HG03558 (cell line): ENCODE measurements at regions not wholly inside any gene's neighbourhood (a gene's known extent, or its start where the extent isn't known, plus 50 kb on each side); places are given as distances from the start of the nearest gene placed in this dataset.
"Not testable (repeated sequence)": the region's sequence is repeated elsewhere in the genome, so short reads cannot be mapped to it uniquely, and the experiment has no call there.

Experiments
- ATAC-seq: cut with Tn5 transposase; IDR thresholded peaks from one replicate; pipeline ENCODE4 v1.9.1; 2021; ENCODE audit warnings: moderate number of reproducible peaks; ENCODE audit not compliant: unreplicated experiment; ENCODE audit errors: extremely low read depth

DNA sequence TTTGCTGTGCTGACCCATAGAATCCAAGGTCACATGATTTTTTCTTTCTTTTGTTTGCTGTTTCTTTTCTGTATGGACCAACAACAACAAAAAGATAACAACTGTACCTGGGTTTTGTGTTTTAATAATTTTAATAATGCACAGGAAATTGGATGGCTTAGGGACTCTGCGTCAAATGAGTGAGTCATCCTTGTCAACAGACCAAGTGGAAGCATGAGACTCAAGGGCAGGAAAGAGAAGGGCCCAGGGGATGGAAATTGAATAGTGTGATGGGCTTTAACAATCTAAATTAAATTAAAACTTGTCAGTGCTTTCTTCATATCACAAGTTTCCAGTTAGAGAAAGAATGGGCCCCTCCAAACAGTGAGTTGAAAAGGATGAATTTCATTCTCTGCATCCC is 413.0 kb downstream of the PREX1 start:
- no peak for ATAC-seq

DNA sequence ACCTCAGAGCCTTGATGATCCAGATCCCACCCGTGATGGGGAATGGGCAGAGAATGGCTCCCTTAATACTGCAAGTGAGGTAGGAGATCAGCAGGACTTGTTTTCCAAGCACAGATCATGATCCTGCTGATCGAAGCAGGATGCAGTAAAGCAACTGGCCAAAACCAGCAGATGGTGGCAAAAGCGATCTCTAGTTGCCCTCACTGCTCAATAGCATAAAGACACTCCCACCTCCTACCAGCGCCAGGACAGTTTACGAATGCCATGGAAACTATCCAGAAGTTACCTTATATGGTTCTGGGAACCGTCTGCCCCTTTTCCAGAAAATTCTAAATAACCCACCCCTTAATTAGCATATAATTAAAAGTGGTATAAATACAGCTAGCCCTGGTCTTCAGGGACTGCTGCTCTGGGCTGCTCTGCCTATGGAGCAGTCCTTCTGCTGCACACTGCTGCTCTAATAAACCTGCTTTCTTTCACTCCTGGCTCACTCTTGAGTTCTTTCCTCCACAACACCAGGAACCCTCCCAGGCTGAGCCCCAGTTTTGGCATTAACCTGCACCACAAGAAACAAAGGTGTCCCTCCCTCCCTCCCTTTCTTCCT is 415.8 kb downstream of the PREX1 start:
- no peak for ATAC-seq

DNA sequence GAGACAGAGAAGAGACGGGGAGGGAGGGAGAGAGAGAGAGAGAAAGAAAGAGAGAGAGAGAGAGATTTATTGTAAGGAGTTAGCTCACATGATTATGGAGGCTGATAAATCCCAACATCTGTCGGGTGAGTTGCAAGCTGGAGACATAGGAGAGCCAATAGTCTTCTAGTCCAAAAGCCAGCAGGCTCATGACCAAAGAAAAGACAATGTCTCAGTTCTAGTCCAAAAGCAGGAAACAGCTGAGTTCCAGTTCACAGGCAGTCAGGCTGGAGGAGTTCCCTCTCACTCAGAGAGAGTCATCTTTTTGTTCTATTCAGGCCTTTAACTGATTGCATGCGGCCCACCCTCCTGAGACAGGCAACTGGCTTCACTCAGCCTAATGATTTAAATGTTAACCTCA is 416.6 kb downstream of the PREX1 start:
- ATAC-seq, result no peak

DNA sequence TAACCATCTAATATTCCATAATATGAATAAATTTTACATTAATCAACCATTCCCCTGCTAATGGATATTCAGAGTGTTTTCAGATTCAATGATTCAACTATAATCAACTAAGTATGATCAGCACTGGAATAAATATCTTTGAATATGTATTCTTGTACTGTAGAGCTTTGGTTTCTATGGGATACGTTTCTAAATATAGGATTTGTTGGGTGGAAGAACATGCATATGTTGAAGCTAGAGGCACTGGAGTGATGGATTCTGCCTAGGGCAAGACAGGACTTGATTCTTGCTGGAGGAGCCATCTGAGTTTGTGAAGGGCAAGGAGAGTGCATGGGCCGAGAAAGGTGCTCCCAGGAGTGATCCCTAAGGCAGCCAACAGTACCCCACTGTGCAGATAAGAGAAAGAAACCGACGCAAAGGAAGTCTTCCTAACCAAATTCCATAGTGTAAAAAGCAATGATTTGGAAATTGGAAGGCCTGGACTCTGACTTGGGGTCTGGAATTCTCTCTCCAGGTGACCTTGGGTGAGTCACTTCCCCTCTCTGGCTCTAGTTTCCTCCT is 418.7 kb downstream of the PREX1 start:
- ATAC-seq, result no peak

DNA sequence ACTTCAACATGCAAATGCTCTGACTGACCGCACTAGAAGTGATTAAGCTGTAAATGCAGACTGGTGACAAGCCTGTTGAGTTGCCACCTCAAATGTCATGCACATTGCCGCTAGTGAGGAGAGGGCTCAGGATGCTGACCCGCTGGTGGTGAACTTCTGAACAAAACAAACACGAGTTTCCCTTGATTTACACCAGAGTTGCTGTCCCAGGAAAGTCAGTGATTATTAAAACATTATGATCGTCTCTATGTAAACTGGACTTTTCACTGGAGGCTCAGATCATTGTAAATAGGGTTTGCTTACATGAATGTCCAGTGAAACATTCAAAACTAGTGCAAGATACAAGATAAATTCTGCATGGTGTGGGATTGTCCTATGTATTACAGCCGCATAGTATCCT is 420.1 kb downstream of the PREX1 start:
- no peak for ATAC-seq

DNA sequence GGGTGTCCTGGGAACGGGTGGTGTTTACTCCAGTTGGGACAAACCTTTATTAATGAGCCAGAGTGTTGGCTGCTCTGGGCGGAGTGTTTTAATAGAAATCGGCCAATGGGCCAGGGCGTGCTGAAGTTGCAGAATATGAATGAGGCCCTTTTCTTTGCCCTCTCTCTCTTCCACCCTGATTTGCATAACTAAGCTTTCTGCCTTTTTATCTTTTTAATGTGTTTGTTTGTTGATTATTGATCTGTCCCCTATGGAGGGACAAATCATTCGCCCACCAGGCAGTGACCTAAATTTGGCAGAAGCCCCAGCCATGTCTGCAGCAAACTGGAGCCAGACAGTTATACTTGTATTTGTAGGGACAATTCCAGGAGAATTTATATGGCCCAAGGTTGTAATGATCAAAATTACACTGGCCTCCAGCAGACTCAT is 420.9 kb downstream of the PREX1 start:
- no peak for ATAC-seq

DNA sequence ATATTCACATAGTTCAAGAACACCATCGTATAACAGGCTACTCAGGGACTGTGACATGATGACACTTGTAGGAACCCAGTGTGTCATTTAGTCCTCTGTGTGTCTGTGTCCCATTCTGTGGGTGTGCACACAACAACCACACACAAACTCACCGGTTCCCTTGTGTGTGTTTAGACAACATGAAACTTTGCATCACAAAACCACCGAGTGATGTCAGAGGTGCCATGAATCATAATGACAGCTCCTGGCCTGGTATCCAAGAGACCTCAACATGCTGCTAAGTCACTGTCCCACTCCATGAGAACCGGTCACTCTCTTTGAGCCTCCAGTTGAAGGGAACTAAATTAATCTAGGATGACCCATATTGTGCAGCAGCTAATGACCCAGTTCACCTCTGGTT is 421.3 kb downstream of the PREX1 start:
- no peak for ATAC-seq

DNA sequence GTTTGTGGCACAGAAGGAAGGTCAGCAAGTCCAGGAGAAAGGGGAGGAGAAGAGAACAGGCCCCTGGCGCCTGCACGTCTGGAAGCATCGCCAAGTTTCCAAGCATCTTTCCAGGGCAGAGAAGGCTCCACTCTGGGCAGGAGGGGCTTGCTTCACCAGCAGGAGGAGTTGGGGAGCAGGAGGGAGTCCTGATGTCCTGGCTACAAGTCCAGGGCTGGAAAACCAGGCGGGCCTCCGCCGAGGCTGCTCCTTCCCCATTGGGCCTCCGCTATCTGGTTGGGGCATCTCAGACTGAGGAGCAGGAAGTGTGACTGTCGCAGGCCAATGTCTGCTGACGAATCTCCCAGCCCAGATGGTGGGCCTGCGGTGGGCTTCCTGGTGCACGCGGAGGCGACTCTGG is 421.9 kb downstream of the PREX1 start:
- no peak for ATAC-seq

DNA sequence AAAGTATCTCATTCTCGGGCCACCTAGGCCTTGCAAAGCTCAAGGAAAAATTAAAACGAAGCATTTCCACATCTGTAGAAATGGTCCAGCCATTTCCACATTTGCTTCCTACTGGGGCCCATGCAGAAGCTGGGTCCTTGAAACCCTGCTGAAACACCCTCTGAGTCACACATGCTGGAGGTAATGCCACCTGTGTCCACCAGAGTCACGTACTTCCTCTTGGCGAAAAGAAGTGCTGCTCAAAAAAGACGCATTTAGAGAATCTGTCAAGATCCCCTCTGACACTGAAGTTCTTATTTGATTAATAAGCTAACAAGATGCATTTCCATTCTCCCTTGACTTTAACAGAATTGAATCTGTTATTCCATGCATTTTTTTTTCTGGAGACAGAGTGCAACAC is 423.2 kb downstream of the PREX1 start:
- no peak for ATAC-seq

DNA sequence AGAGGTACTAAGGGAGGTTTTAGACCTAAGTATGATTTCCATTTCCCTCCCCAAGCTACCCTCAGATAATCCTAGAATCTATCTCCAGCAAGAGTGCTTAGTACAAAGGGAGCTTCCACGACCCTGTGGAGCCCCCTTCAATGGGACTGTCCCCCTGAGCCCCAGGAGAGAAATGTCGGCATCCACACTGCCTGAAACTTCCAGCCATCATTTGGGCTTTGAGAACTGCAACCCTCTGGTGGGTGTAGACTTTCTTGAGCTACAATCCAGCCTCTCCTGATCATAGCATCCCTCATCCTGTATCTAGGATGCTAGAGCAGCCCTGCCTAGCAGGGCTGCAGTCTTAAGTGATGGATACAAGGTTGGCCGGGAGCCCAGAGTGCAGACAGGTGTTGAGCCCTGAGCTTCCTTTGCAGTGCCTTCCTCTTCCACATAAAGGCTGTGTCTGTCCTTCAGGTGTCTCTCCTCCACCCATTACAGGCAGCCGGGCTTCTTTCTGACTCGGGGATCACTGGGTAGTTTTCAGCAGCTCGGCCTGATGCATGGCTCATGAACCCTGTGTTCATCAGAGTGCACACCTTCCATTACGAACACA is 424.5 kb downstream of the PREX1 start:
- no peak for ATAC-seq

DNA sequence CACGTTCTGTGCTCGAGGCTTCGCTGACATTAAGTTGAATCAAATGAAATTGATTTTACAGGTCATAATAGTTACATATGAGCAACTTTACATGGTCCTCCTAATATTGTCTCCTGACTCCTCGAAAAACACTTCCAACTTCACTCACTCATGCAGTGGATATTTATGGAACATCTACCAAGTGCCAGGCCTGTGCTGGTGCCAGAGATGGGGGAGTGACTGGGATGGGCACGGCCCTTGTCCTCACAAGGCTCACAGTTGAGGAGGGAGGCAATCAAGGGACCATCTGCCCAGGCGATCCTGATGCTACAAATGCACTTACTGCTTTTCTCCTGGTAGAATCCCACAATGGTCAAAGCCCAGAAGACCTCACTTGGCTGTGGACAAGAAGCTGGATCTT is 426.4 kb downstream of the PREX1 start:
- ATAC-seq, result no peak

DNA sequence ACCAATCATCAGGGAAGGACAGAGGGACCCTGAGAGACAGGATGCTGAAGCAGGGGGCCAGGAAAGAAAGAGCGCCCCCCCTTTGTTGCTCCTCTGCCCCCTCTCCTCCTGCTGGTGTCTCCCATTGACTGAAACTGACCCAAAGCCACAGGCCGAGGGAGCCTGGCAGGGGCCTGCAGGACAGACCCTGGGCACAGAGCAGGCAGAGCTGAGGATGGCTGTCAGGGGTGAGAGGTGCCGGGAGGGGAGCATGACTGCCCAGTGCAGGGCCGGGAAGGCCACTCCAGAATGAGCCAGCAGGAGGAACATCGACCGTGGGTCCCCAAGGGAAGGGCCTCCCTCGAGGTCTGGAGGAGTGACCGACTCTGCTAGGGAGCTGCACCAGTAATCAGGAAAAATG is 427.8 kb downstream of the PREX1 start:
- ATAC-seq, result no peak

DNA sequence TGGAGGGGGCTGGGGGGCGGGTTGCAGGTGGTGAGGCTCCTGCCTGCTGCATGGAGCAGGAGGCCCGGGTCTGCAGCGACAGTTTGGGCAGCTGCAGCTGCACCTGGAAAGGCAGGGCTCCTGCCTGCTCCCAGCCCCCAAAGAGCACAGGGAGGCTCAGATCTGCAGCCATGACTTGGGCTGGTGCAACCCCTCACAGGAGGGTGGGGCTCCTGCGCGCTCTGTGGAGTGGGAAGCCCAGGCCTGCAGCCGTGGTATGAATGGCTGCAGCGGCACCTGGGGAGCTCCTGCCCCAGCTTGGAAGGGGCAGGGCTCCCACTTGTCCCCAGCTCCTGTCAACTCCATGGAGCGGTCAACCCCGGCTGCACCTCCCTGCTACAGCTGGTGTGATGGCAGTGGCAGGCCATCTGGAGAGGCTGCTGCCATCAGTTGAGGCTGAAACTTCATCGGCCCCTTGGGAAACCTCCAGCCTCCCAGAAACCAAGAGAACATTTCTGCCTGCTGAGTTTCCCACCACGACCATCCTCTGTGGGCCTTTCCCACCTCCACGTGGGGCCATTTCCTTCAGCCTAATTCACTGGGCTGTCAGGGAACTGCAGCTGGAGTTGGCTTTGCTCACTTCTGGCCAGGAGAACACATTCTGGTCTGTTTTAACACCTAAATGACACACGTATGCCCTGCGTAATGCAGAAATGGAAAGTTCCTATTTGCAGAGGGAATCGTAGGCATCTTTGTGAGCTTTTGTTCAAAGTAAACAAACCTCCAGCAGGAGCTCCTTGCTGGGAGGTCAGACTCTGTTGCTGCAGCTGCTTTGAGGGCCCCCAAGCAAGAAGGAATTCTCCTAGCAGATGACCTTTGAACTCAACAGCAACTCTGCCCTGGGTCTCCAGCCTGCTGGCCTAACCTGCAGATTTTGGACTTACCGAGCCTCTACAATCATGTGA is 429.0 kb downstream of the PREX1 start:
- no peak for ATAC-seq

DNA sequence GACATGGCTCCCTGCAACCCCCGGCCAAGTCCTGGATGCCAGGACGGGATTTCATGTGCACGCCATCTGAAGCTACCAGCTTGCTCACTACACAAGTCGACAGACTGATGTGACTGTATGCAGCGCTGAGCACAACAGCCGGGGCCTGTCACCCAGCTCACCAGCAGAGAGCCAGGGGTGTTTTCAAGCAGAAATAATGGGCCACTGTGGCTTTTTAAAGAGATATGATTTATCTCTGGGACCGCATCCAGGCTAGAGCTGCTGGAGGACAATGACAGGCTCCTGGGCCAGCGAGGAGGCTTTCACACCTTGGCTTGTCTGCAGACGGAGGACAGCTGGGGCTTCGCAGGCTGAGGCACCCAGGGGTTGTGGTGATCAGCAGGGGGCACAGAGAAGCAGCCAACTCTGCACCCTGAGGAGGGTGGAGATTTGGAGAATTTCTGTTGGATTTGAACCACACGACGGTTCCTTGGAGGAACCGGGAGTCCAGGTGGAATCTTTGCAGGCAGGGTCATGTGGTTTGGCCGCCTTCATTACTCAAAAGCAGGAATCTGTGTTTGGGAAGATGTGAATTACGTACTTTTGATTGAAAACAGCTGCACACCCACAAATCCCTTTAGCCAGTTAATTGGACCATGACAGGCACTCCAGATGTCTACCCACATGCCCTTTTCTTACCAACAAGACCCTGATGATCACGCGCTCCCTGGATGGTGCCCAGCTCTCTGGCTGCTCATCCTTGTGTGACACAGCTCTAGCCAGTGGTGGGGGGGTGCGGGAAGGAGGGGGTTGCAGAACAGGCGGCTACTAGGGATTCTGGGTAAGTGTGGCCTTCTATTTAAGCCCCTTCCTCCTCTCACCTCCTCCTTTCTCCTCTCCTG is 430.6 kb downstream of the PREX1 start:
- ATAC-seq, result not testable (repeated sequence)

DNA sequence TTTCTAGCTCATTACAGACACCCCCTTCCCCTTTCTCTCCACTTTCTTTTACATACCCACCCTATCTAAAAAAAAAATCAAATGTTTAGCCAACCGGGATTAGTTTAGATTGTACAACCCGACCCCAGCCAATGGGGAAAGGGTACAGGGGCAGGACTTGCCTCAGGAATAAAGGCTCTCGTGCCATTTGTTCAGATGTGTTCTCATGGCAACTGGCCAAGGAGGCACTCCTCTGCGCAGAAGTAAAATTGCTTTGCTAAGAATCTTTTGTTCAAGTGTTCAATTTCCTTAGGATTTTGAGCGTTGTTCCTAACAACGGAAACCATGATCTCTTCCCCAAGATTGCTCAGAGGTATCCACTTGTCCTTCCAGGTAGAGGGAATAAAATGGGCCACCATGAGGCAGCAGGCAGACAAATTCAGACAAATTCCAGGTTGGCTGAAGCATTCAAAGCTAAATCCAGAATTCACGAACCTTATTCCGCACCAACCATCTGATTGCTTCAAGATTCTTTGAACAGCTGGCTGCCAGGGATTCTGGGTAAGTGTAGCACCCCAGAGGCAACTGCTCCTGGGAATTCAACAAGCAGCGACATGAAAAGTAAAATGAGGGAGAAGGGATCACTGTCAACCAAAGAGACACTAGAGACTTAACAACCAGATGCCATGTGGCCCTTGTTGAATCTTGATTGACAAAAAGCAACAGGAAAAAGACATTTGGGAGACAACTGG is 431.8 kb downstream of the PREX1 start:
- no peak for ATAC-seq

DNA sequence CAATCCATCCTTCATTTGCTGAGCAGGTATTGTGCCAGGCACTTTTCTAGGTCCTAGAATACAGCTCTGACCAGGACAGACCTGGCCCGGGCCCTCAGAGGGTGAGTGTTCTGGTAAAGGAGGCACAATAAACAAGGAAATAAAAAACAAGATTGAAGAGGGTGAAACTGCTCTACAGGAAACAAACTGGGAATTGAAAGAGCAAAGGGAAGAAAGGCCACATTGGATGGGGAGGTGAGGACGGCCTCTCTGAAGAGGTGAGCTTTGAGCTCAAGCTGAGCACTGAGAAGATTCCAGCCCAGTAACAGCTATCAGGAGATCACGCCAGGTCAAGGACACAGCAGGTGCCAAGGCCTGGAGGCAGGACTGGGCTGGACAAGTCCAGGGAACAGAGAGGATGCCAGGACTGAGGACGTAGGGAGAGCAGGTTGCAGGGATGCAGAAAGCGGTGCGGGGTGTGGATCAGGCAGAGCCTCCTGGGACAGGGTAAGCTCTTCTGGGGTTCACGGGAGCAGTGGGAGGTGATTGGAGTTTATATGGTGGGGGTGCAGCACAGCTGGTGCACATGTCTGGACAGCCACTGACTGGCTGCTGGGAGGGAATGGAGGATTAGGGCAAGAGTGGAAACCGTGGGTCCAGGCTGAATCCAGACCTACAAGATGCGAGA is 433.3 kb downstream of the PREX1 start:
- ATAC-seq, result no peak

DNA sequence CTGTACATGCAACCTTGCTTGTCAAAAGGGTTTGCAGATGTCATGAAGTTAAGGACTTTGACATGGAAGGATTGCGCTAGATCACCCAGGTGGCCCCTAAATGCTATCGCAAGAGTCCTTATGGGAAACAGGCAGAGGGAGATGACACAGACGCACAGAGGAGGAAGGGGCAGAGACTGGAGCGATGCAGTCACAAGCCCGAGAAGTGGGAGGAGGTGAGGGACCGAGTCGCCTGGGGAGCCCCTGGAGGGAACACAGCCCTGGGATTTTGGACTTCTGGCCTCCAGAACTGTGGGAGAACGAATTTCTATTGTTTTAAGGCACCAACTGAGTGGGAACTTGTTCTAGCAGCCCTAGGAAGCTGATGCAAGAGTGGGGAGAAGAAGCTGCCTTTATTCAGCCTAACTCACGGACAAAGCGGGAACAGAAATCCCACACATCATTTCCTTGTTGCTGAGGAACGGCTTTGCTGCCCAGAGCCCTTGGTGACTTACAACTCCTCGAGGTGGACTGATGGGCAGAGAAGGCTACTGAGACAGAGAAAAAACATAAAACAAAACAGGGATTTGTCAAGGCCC is 434.0 kb downstream of the PREX1 start:
- ATAC-seq, result no peak

DNA sequence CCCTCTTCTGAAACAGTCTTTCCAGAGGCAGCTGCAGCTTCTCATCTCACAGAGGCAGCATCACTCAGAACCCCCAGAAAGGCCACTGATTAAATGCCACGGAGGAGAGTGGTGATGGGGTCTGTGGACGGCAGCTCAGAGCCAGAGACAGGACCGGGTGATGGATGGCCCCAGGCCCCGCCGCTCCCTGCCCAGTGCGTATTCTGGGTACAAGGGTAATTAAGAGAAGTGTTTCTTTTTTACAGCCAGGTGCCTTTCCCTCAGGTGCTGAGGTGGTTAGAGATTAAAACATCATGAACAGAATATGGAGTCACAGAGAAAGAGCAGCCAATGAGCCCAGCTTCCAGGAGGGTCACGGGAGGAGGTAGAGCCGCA is 434.5 kb downstream of the PREX1 start:
- no peak for ATAC-seq
